Astrocyte of the spinal cord (primary cell): ENCODE measurements at regions not wholly inside any gene's neighbourhood (a gene's known extent, or its start where the extent isn't known, plus 50 kb on each side); places are given as distances from the start of the nearest gene placed in this dataset.

Experiments used
- DNase-seq: peaks from one replicate; pipeline ENCODE4 v3.0.0; 2011; ENCODE audit warnings: low read depth, low spot score
- H3K4me3 ChIP-seq: 2 replicates; pipeline ENCODE4 v1.5.1; 2011; ENCODE audit warnings: low read depth, mild to moderate bottlenecking, low read length, moderate library complexity
- in situ Hi-C: cut with HindIII; loops from 2 replicates; pipeline ENCODE4 v1.10.0; 2017; ENCODE audit warnings: low sequenced_read_pairs
- TF ChIP-seq, protein P1 (sequence below): IDR thresholded peaks from 2 replicates; pipeline ENCODE4 v1.5.1; 2012; ENCODE audit warnings: low read depth, mild to moderate bottlenecking, low read length, inconsistent platforms

DNA sequence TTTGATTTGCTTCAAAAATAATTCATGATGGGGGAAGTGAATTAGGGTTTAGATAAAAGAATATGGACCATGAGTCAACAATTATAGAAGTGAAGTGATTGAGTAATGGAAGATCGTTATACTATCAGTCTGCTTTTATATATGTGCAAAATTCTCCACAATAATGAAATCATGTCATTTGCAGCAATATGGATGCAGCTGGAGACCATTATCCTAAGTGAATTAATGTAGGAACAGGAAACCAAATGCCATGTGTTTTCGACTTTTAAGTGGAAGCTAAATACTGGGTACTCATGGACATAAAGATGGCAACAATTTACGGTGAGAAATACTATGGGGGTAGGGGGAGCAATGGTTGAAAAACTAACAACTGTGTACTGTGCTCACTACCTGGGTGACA is 144.7 kb upstream of the SRD5A2 start:
- no peak overlapping the region for H3K4me3 ChIP-seq
- no peak for DNase-seq
- TF ChIP-seq, protein P1, sequence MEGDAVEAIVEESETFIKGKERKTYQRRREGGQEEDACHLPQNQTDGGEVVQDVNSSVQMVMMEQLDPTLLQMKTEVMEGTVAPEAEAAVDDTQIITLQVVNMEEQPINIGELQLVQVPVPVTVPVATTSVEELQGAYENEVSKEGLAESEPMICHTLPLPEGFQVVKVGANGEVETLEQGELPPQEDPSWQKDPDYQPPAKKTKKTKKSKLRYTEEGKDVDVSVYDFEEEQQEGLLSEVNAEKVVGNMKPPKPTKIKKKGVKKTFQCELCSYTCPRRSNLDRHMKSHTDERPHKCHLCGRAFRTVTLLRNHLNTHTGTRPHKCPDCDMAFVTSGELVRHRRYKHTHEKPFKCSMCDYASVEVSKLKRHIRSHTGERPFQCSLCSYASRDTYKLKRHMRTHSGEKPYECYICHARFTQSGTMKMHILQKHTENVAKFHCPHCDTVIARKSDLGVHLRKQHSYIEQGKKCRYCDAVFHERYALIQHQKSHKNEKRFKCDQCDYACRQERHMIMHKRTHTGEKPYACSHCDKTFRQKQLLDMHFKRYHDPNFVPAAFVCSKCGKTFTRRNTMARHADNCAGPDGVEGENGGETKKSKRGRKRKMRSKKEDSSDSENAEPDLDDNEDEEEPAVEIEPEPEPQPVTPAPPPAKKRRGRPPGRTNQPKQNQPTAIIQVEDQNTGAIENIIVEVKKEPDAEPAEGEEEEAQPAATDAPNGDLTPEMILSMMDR = no peak
- in situ Hi-C loops = no loop called here

DNA sequence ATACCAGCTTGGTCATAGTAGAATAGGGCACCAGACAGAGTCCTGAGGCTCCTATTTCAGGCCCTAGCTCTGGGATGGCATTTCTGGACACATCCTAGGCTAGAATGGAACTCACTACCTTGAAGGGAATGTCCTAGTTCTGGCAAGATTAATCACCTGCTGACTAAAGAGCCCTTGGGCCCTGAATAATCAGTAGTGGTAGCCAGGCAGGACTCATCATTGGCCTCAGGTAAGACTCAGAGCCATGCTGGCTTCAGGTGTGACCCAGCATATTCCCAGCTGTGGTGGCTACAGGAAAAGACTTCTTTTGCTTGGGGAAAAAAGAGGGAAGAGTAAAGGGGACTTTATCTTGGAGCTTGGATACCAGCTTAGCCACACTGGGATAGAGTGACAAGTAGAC is 131.0 kb upstream of the SRD5A2 start:
- TF ChIP-seq, protein P1 = no peak
- no peak overlapping the region for H3K4me3 ChIP-seq
- DNase-seq = no peak
- in situ Hi-C loops = no loop called here

DNA sequence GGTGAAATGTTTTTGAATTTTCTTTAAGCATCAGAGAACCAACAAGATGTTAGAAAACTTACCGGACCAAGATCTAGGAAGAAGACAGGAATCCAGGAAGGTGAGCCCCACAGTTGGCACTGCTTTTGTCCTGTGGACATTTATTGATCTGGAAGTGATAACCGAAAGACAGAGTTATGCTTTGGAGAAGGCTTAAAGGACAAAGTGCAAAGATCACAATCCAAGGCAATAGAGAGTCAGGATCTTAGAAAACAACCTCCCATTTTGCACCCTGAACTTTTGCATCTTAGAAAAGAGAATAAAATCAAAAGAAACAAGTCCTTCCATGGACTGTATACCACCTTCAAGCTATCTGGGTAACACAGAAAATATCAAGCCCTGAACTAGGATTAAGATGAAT is 129.4 kb upstream of the SRD5A2 start:
- in situ Hi-C loops = no loop called here
- H3K4me3 ChIP-seq = no peak overlapping the region
- DNase-seq = no peak
- TF ChIP-seq, protein P1 = no peak

DNA sequence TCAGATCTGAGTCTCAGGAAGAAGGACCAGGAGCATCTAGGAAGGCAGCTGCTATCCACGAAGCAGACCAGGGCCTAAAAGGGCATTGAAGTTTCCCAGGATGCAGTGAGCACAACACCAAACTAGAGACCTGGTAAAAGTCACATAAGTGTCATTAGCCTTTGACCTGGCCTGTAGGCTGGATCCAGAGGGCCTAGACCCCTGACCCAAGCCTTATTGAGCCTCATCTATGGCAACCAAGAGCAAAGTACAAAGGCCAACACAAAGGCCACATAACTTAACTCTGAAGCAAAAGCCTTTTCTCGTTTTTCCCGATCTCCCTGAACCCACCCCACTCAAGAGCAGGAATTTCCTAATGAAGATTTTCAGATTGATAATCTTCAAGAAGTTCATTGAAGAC is 127.3 kb upstream of the SRD5A2 start:
- H3K4me3 ChIP-seq = no peak overlapping the region
- DNase-seq = no peak
- in situ Hi-C loops = no loop called here
- TF ChIP-seq, protein P1 = no peak

DNA sequence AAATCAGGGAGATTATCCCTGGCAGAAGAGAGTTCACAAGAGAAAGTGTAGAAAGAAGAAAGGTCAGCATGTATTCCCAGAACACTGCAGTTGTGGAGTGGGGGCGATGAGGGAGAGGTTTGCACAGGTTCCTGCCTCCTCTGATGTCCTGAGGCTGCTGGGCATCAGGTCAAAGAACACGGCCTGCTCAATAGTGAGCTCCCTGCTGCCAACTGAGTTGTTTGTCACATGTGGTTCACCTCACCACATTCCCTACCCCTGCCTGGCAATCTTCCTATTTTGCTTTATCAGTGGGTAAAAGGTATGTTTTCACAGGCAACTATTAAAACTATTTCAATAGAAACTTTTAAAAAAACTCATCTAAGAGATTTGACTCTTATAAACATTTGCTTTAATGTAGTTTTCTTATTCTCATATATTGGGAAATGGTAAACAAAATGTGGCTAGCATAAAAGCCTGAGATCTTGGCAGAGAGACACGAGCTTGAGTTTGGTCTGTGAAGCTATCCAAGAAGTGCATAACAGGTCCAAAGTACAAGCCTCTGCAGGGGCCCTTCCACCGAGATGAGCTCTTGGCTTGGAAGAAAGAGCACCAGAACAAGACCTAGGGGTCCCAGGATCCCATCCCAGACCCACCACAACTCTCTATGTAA is 123.9 kb upstream of the SRD5A2 start:
- in situ Hi-C loops = no loop called here

DNA sequence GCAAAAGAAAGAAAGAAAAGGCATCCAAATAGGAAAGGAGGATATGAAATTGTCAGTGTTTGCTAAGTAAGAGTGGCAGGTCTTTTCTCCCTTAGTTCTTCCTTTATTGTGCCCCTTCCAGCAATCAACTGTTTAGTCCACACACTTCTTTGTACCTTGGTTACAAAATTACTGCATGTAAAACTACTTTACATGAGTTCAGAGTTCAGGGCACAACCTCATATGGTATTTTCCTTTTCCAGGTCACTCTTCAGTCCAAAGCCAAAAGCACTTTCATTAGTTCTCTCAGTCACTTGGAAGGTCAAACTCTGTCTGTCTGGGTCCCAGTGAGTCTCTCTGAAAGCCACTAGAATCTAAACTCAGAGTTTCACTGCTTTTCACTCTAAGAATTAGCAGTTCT is 122.5 kb upstream of the SRD5A2 start:
- in situ Hi-C loops = no loop called here
- no peak overlapping the region for H3K4me3 ChIP-seq
- DNase-seq = no peak
- TF ChIP-seq, protein P1 = no peak

More for the DNA sequence above, 123.9 kb upstream of the SRD5A2 start:
- H3K4me3 ChIP-seq = no peak overlapping the region
- TF ChIP-seq, protein P1 = no peak
- DNase-seq = no peak
